ENCODE measurements at regions not wholly inside any gene's neighbourhood (a gene's known extent, or its start where the extent isn't known, plus 50 kb on each side); places are given as distances from the start of the nearest gene placed in this dataset.
A peak's percentile ranks its signal among the peaks of the same experiment; 100 is the strongest.

DNA sequence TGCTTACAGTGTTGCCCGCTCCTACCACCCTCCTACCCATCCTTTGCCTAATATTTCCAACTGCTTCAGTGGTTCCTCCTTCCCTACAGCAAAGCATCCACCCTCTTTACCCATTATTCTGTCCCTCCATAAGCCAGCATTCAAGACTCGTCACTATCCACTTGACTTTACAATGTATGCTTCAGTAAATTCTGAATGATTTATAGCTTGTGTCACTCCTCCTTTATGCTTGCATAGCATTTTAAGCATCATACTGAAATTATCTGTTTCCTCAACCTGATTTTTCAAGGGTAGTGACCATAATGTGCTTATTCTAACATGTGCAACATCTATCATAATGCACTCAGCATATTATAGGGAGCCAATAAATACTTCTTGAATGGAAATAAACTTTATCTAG, 365.5 kb downstream of the RAB28 start:
- peak; percentile 94 for DNase-seq

DNA sequence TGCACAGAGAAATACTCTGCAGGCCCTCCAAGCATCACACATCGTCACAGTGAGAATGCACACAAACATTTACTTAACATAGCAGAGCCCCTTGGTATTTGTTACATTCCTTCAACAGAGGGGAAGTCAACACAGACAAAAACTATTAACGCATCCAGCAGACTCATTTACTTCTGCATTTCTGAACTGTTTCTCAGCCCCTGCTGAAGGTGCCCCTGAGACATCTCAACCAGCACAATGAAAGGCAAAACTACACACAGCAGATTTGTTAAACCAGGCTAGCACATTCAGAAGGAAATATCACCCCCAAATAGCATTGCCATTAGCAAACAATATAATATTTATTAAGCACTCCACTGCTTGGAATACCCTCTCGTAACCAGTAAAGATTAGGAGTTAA, 367.0 kb downstream of the RAB28 start:
- no peak for DNase-seq

DNA sequence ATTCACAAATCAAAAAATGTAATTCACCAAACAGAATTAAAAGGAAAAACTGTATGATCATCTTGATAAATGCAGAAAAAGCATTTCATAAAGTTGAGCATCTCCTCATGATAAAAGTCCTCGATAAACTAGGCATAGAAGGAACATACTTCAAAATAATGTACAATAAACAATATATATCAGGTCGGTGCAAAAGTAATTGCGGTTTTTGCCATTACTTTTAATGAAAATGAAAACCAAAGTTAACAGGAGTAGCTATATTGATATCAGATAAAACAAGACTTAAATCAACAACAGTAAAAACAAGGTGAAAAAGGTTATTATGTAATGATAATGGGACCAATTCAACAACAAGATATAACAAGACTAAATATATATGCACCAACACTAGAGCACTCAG, 372.1 kb downstream of the RAB28 start:
- DNase-seq: no peak

DNA sequence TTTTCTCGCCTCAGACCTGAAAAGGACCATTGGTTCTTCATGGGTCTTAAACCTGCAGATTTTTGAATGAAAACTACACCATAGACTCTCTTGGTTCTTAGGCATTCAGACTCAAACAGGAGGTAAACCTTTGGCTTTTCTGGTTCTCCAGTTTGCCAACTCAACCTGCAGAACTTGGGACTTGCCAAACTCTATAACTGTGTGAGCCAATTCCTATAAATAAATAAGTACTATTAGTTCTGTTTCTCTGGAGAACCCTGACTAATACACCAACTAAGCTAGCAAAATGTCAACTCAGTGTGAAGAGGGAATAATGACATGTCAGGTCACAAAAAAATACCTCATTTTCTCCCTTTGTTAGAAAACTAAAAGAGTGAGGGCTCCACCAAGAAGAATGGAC, 374.6 kb downstream of the RAB28 start:
- no peak for DNase-seq

DNA sequence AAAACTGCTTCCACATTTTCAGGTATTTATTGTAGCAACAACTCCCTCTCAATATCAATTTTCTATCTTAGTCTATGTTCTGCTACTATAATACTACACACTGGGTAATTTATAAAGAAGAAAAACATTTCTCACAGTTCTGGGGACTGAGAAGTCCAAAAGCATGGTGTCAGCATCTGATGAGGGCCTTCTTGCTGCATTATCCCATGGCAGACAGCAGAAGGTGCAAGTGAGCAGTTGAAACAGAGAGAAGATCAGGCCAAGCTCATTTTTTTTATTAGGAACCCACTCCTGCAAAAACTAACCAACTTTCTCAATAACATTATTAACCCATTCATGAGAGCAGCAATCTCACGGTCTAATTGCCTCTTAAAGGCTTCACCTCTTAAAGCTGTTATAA, 376.0 kb downstream of the RAB28 start:
- DNase-seq: no peak

DNA sequence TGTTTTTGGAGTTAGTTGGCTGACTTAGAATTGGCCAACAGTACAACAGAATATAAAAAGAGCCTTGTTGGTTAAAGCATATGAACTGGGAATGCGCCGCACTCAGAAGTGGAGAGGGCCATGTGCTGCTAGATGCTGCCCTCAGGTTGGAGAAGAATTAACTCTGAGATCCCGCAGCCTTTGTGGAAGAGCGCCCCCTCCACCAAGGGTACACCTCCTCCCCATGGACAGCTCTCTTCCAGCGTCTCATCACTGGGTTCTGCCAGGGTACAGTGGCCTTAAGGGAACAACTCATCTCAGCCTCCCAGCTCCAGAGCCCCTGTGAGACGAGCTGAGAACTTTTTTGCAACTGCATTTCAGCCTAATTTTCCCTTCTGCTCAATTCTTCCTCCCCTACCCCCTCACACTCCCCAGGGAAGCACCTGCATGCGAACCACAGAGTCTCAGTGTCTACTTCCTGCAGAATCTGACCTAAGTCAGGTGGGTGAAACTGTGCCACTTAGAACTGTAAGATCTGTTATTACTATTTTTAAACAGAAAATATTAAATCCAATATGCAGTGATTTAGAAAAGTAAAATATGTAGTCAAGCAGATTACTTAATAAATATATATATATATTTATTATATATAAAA, 380.6 kb downstream of the RAB28 start:
- no peak for DNase-seq

DNA sequence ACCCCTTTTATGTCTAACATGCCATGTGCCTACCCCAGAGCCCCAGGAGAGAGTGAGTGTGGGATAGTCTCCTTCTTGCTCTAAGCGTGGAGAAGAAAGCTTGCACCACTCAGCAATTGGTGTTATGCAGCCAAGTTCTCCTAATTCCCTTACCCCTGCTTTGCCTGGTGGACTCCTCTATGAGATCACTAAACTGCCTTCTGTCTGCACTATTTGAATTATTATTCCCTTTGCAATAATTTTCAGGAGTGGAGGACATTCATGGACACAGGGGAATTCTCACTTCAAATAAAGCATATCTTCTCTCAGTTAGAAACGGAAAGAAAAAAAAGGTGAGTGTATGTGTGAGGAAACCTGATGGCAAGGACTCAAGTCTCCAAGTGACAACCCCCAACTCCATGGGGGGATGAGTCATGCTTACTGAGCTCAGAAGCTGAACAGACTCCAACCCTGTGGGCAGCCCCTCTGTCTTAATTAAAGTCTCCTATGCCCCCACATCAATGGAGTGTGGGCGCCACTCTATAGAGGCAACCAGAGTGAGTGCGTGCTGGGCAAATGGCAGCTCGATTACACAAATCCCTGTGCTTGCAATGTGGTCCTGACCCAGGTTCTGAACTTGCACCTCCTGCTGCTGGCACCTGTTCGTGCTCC, 381.9 kb downstream of the RAB28 start:
- no peak for DNase-seq

DNA sequence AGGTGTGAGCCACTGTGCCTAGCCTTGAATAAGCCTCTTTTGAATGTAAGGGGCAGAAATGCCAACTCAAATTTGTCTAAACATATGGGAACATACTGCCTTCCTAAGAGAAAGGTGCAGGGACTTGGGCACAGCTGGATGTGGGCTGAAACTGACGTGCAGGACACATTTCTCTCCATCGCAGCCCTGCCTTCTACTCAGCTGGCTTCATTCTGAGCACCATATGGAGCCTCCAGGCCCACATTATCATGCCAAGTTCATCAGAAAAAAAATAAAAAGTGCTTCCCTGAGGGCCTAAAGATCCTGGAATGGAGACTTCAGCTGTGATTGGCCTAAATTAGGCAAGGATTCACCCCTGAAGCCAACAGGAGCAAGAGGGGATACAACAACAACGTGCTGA, 386.2 kb downstream of the RAB28 start:
- DNase-seq: no peak

DNA sequence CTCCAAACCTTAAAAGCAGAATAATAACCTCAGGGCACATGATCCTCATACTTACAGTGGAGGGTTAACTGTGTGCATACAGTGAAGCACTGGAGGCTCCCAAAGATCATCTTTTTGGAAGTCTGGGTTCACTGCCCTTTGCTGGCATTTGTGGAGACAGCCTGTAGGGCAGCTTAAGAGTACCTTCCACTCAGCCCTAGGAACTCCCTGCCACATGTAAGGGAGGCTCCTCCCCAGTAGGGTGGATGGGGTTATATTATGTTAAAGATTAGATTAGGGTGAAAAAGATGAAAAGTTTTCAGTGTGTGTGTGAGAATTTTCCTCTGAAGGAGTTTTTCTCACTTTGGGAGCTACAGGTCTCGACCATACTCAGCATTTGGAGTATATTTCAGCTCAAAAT, 388.4 kb downstream of the RAB28 start:
- no peak for DNase-seq

DNA sequence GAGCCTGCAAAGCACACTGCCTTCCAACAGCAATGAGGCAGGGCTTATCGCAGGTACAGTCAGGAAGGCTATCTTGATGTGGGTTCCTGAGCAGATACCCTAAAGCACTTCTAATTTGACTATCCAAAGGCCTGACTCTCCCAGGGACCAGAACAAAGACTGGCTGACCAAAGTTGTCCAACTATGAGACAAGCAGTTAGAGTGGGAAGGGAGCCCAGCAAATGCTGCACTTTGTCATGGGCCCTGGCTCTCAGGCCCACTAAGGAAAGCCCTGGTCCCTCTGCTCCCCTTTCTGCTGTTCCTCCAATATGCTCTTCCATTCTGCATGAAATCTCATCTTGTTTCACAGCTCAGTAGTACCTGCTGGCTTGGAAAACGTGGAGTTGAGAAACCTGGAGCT, 391.0 kb downstream of the RAB28 start:
- no peak for DNase-seq

DNA sequence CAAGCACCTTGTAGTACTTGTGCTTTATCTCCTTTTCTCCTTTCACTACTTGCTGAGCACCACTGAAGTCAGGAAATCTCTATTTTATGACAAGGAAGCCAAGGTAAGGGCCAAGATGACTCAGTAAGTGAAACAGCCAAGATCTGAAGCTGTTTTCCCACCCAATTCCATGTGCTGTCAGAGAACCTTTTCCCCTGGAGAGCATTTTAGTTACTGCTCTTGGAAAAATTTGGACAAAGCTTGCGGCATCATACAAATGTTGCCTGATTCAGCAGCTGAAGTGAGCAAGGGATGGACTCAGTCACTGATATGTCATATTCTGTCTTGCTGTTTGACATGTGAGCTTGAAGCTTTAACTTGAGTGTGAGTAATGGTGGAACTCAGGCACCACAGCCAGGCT, 391.4 kb downstream of the RAB28 start:
- DNase-seq: no peak

DNA sequence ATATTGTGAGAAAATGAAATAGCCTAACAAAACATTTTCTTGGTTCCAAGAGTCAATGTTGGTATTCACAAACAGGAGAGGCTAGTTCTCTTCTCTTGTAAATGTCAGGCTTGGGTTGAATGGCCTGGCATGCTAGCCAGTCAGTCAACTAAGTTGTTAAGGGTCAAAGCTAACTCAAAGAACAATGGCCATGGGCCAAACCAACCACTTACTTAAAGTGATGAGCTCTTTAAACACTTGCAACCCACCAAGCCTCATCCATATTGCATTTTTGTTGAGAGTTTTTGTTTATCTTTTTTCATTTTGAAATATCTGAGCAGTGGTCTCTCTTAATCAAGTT, 394.5 kb downstream of the RAB28 start:
- DNase-seq: no peak

DNA sequence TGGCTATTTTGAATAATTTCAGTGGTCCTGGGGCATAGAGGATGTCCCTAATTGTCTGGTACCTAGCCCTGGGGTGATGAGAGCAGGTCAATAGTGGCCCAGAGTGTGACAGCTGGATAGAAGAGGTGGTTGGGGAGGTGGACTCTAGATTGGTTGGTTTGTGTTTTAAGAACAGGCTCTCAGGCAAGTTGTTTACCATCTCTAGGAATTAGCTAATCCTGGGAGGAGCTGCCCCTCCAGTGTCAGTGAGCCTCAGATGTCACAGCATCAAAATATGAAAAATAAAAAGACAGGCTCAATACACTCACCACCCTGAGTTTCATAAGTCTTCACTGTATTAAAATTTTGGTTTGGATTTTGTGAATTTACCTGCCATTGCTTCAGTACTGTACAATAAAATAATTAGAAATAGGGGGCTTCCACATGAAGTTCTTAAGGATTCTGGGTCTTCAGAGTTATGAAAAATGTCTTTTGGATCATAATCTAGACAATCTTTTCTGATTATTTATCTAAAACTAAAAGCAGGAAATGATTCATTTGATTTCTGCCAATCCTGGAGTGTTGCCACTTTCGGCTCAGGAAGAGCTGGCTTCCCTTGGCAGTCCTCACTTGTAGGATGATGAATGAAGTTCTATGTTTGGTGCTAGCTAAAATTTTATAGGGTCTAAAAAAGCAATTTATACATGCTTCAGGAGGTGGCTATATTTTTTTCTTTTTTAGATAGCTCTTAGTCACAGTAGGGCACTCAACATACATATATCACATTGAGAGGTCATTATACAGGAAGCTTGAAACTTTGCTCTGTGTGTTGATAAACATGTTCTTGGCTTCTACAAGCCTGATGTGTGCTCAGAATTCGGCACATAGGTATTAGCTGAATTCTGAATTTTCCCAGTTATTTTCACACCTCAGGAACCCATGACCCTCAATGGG, 395.1 kb downstream of the RAB28 start:
- no peak for DNase-seq

DNA sequence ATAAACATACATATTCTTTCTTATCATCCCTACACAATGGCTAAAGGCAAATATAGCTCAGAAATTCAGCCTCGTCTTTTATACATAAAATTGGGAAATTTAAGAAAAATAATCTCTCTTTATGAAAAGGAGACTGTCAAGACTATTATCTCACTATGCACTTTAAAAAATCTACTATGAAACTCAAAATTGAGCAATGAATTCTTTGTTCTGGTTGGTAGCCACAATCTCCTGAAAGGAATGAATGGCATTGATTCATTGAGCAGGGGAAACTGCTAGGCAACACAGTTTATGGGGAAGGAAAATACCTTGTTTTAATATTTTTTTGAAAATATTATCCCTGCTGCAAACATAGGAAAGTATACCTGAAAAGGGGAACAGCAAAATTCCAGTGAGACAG, 397.1 kb downstream of the RAB28 start:
- DNase-seq: no peak

DNA sequence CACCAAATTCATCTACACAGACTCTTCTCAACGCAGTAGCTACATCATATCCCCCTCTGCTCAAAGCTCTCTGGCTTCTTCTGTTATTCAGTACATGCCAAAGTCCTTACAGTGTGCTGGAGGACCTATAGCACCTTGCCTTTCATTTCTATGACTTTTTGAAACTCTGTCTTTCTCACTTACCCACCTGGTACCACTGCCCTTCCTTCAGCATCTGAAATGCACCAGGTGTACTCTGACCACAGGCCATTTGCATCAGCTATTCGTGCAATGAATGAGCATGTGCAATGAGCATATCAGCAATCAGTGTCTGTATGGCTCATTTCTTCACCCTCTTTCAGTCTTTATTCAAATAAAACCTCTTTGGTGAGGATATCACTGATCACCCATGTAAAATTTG, 399.9 kb downstream of the RAB28 start:
- no peak for DNase-seq

DNA sequence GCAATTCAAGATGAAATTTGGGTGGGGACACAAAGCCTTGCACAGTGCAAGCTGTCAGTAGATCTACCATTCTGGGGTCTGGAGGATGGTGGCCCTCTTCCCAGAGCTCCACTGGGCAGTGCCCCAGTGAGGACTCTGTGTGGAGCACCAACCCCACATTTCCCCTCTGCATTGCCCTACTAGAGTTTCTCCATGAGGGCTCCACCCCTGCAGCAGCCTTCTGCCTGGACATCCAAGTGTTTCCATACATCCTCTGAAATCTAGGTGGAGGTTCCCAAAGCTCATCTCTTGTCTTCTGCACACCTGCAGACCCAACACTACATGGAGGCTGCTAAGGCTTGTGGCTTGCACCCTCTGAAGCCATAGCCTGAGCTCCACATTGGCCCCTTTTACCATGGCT, 402.3 kb downstream of the RAB28 start:
- DNase-seq: no peak

DNA sequence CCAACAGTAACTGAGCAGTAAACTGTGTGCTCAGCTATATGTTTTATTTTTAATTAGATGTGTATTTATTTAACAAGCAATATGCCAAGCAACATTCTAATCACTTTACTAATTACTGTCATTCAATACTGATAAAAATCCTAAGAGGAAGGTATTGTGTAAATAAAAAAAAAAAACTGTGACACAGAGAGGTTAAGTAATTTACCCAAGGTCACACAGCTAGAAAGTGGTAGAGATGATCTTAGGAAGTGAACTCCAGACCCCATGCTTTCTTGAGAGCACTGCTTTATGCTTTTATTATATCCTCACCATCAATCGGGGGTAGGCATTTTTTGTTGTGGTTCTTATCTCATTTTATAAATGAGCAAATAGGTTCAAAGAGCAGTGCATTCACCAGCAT, 417.1 kb downstream of the RAB28 start:
- no peak for DNase-seq

DNA sequence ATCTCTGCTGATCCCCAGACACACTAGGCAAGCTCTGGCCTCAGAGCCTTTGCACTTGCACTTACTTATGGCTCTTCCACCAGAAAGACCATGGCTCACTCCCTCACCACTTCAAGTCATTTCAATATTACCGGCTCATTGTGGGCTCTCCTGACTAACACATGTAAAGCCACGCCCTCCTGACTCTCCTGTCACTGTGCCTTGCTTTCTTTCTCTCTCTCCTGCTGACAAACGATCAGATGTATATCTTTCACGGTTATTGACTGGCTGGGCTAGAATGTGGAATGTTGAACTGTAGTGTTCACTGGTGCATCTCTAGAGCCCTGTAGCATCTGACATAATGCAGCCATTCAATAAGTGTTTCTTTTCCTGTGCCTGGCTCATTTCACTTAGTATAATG, 425.1 kb downstream of the RAB28 start:
- DNase-seq: peak; percentile 33

DNA sequence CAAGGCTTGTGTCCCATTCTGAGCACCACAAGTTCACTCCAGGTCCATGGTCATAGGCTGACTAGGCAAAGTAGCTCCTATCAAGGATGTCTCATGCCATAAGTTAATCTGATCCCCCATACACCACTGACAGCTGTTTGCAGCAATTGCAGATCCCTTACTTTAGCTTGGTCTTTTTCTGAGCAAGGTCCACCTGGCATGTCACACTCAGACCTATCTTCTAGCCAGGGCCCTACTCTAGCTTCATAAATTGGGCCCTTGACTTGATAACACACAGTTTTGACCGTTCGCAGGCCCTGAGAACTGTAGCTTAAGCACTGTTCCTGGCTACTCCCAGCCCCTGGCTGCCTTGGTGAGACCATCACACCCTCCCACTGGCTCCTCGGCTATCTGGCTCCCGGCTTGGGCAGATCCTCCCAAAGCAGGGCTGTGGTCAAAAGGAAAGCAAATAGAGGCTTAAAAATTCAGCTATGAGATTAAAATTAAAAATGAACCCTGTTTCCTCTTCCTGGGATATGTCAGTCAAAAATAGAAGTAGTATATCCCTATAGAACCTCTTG, 427.4 kb downstream of the RAB28 start:
- DNase-seq: no peak

DNA sequence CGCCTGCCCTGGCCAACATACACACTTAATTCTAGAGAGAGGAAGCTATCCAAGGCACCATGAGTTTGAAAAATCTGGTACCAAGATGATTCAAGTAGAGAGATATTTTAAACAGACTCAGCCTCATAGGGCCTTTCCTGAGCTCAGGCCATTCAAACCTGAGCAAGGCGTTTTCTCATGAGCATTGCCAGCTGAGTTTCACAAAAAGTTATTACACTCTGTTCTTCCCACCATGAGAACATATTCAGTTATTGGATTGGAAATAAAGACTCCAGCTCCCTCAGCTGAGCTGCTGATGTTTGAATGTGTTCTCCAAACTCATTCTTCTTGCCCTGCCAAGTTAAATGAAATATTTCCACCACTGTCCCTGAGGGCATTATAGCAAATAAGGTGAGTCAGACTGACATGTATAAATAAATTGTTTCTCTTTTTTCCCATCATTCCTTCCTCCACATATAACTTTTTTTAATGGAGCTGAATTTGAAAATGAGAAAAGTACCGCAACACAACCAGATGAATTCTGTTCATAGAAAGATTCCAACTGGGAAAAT, 429.6 kb downstream of the RAB28 start:
- no peak for DNase-seq

DNA sequence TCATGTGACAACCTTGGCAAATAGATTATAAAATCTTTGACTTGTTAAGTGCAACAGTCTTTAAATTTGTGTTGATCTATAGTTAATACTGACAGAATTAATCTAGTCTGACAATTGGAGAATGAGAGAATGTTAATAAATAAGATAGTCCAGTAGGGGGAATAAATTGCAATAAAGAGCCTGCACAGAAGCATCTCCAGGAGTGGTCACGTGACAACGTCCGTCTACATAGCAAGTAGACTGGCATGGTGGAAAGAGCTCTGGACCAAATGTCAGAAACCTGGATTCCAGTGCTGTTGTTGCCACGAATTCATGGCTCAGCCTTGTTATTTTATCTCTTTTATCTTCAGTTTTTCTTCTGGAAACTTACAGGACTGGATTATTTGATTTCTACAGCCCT, 436.5 kb downstream of the RAB28 start:
- DNase-seq: no peak

DNA sequence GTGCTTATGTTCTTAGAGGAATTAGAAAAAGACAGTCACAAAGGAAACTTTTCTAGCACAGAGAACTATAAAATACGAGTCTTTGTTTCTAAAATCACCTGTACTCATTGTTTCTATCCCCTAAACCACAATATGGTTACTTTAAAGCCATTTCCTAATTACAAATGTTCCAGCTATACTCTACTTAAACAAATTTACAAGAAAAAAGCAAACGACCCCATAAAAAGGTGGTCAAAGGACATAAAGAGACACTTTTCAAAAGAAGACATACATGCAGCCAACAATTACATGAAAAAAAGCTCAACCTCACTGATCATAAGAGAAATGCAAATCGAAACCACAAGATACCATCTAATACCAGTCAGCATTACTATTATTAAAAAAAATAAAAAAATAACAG, 447.3 kb downstream of the RAB28 start:
- DNase-seq: no peak

DNA sequence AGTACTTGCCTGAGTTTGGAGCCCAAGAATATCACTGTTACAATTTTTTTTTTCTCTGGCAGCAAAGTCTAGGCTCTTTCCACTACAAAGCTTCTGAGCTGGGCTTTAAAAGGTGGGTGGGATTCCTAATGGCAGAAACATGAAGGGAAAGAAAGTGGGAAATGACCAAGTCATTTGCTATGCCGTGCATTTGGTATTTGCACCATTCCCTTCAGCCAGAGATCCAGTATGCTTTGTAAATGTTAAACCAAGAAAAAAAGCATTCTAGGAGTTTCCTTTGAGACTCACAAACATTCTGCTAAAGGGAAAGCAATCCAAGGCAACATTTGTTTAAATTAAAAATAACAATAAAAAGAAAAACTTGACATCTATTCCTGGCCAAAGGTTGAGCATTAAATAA, 451.2 kb downstream of the RAB28 start:
- no peak for DNase-seq

Measured in NCI-H187 treated with DMSO at 0.1 percent for 48 hours (cell line).